ENCODE measurements at regions not wholly inside any gene's neighbourhood (a gene's known extent, or its start where the extent isn't known, plus 50 kb on each side); places are given as distances from the start of the nearest gene placed in this dataset.

DNA sequence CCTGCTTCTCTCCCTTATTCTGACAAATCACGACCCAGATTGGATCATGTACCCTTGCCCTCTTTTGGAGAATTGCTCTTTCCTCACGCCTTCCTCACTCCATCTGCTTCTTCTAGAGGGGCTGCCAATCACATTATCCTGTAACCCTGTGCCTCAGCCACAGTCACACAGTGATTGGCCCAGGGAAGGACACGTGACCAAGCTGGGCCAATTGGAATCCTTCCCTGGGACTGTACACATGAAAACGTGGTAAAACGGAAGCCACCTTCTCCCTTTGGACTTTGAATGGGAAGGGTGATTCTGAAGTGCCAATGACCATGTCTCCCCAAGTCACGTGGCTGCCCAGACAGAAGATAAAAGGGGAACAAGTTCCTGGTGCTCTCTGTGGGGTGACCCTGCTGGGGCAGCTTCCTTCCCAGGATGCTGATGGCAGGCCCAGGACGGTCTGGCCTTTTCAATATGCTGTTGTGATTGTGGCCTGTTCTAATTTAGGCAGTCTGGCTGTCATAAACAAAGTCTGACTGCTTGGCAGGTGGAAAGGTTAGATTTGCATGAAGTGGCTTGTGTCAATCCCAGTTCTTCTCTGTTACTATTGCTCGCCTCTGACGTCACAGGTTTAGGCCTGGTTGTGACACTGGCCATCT, 92.9 kb downstream of the UBIAD1 start:
- TF ChIP-seq POLR2AphosphoS5 (IDR thresholded peaks at IDR 0.05; ENCODE audit: low read depth, low read length), result no peak
- no peak for TF ChIP-seq POLR2A (IDR thresholded peaks at IDR 0.05; ENCODE audit: low read depth, low read length)

All from GM12892 (cell line).